Left ventricle myocardium inferior (tissue), 1 donor: ENCODE measurements at regions not wholly inside any gene's neighbourhood (a gene's known extent, or its start where the extent isn't known, plus 50 kb on each side); places are given as distances from the start of the nearest gene placed in this dataset.

Source experiments
- DNase-seq: peaks from one replicate; pipeline ENCODE4 v3.0.0-alpha.2; 2020
- H3K27ac ChIP-seq: fragments of 200-600 bp; replicated peaks from 2 replicates; pipeline ENCODE4 v1.8.0; 2021
- H3K27me3 ChIP-seq: fragments of 200-600 bp; 2 replicates; pipeline ENCODE4 v1.8.0; 2021; ENCODE audit warnings: low read depth
- H3K36me3 ChIP-seq: fragments of 200-600 bp; 2 replicates; pipeline ENCODE4 v1.8.0; 2021
- H3K4me1 ChIP-seq: fragments of 200-600 bp; 2 replicates; pipeline ENCODE4 v1.8.0; 2021
- H3K4me3 ChIP-seq: fragments of 200-600 bp; 2 replicates; pipeline ENCODE4 v1.8.0; 2021; ENCODE audit warnings: mild to moderate bottlenecking, moderate library complexity
- H3K9me3 ChIP-seq: fragments of 200-600 bp; replicated peaks from 2 replicates; pipeline ENCODE4 v1.8.0; 2021
- CTCF ChIP-seq: fragments of 200-600 bp; IDR thresholded peaks from 2 replicates; pipeline ENCODE4 v1.8.0; 2021; ENCODE audit warnings: antibody characterized with exemption, mild to moderate bottlenecking, borderline replicate concordance
- intact Hi-C: fragments of 100-400 bp; cut with micrococcal nuclease; formaldehyde crosslinking; loops from one replicate; pipeline ENCODE4 v1.11.0; 2022
- donor health status: DM: no; HTN: yes; CAD: no; lungs with severe emphysema.

GRCh38 chr20:53829255-53829723 is 235.7 kb upstream of the ZNF217 start:
- Histone ChIP-seq H3K4me3 (peak overlapping the region; percentile 46), H3K27me3 (no peaks in the 10 kb centered on the region), H3K4me1 (peaks cover 35% of the 10 kb centered on the region), H3K27ac (peak overlapping the region; percentile 88), H3K36me3 (no peaks in the 10 kb centered on the region), H3K9me3 (no peaks in the 10 kb centered on the region)
- no peak for TF ChIP-seq CTCF
- no peak for DNase-seq
- intact Hi-C loops, result no loop called here

GRCh38 chr20:53828682-53829254 is 235.1 kb upstream of the ZNF217 start:
- Histone ChIP-seq H3K36me3 (no peaks in the 10 kb centered on the region), H3K27ac (peak overlapping the region; percentile 88), H3K4me3 (peak overlapping the region; percentile 46), H3K27me3 (no peaks in the 10 kb centered on the region), H3K9me3 (no peaks in the 10 kb centered on the region), H3K4me1 (peaks cover 35% of the 10 kb centered on the region)
- no peak for TF ChIP-seq CTCF
- intact Hi-C loops, result no loop called here
- DNase-seq, result no peak

DNA sequence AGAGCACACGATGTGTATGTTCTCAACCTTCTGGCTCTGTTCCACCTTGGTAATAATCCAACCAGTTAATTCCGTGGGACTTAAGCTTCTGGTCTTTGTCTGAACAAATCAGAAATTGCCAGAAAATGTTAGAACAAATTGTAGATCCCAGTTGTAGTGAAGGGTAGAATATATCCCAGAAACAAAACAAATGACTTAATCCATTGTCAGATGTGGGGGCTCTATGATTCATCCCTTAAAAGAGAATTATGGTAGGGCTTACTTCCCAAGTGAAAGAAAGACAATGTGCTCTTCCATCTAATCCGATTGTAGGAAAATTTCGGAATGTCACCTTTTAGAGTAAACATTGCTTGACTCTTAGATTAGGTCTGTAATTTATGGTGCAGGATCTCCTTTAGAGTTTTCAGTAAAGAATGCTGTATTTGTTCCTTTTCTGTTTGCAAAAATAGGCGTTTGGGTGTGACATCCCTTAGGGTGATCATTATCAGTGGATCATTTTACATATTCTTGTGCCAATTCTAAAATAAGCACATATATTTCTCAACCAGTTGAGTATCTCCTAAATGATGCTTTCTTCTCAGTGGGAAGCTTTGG is 234.5 kb upstream of the ZNF217 start:
- DNase-seq, result no peak
- H3K27me3 ChIP-seq, result no peaks in the 10 kb centered on the region
- H3K27ac ChIP-seq, result peak overlapping the region; percentile 88
- H3K4me3 ChIP-seq, result peak overlapping the region; percentile 46
- H3K36me3 ChIP-seq, result no peaks in the 10 kb centered on the region
- peaks cover 35% of the 10 kb centered on the region for H3K4me1 ChIP-seq
- no peaks in the 10 kb centered on the region for H3K9me3 ChIP-seq
- intact Hi-C loops, result no loop called here
- no peak for TF ChIP-seq CTCF

DNA sequence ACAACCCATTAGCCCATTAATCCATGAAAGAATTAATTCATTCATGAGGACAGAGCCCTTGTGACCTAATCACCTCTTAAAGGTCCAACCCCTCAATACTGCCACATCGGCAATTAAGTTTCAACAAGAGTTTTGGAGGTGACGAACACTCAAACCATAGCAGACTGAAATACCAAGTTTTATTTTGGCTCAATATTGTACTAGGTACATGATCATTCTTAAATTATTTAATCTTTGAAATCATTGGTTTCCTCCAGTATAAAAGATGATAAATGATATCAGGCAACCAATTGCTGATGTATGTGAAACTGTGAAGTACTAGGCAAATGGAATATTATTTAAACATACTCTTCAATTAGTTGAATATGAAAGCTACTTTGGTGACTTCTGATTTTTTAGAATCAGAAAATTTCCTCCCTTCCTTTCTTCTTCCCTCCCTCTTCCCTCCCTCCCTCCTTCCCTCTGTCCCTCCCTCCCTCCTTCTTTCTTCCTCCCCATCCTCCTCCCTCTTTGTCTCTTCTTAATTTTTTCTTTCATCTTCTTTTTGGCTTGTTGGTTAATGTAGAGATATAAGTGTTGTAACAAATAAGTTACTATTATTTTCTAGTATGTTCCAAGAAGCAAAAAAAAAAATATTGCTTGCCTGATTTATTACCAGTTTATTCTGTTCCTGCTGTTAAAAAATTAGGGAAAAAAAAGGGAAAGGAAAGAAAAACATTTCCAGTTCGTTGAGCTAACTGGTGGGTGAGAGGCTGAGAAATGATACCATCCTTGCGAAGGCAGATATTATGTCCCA is 233.9 kb upstream of the ZNF217 start:
- Histone ChIP-seq H3K27me3 (no peaks in the 10 kb centered on the region), H3K27ac (peak overlapping the region; percentile 88), H3K9me3 (no peaks in the 10 kb centered on the region), H3K4me1 (peaks cover 35% of the 10 kb centered on the region), H3K36me3 (no peaks in the 10 kb centered on the region), H3K4me3 (peak overlapping the region; percentile 46)
- intact Hi-C loops, result no loop called here
- no peak for TF ChIP-seq CTCF
- no peak for DNase-seq

- Histone ChIP-seq H3K4me3 (no peak overlapping the region), H3K9me3 (no peaks in the 10 kb centered on the region), H3K27ac (peak overlapping the region; percentile 88), H3K4me1 (peaks cover 35% of the 10 kb centered on the region), H3K27me3 (no peaks in the 10 kb centered on the region), H3K36me3 (no peaks in the 10 kb centered on the region)
- no peak for DNase-seq
- TF ChIP-seq CTCF, result no peak
- intact Hi-C loops, result no loop called here
Observed at GRCh38 chr20:53826597-53827291, 233.1 kb upstream of the ZNF217 start.
